WTC11 (cell line): ENCODE measurements at regions not wholly inside any gene's neighbourhood (a gene's known extent, or its start where the extent isn't known, plus 50 kb on each side); places are given as distances from the start of the nearest gene placed in this dataset.
"Not testable (repeated sequence)": the region's sequence is repeated elsewhere in the genome, so short reads cannot be mapped to it uniquely, and the experiment has no call there.

ENCODE experiments used
- RORB ChIP-seq: fragments of 250-450 bp; sonication (Bioruptor Pico); IDR thresholded peaks from 2 replicates; pipeline ENCODE4 v1.9.0; 2021; ENCODE audit warnings: mild to moderate bottlenecking
- TF ChIP-seq, protein P1 (sequence below): fragments of 200-600 bp; IDR thresholded peaks from 2 replicates; pipeline ENCODE4 v1.8.0; 2022; ENCODE audit warnings: antibody characterized with exemption
- TF ChIP-seq, protein P2 (sequence below): sonication (generic); formaldehyde crosslinking; IDR thresholded peaks from 2 replicates; pipeline ENCODE4 v1.8.1; 2023; ENCODE audit warnings: mild to moderate bottlenecking, missing genetic modification reagents, borderline replicate concordance
- TF ChIP-seq, protein P3 (sequence below): sonication (generic); formaldehyde crosslinking; conservative IDR thresholded peaks from 2 replicates; pipeline ENCODE4 v1.8.1; 2023; ENCODE audit warnings: mild to moderate bottlenecking, low read depth, missing genetic modification reagents, moderate library complexity

DNA sequence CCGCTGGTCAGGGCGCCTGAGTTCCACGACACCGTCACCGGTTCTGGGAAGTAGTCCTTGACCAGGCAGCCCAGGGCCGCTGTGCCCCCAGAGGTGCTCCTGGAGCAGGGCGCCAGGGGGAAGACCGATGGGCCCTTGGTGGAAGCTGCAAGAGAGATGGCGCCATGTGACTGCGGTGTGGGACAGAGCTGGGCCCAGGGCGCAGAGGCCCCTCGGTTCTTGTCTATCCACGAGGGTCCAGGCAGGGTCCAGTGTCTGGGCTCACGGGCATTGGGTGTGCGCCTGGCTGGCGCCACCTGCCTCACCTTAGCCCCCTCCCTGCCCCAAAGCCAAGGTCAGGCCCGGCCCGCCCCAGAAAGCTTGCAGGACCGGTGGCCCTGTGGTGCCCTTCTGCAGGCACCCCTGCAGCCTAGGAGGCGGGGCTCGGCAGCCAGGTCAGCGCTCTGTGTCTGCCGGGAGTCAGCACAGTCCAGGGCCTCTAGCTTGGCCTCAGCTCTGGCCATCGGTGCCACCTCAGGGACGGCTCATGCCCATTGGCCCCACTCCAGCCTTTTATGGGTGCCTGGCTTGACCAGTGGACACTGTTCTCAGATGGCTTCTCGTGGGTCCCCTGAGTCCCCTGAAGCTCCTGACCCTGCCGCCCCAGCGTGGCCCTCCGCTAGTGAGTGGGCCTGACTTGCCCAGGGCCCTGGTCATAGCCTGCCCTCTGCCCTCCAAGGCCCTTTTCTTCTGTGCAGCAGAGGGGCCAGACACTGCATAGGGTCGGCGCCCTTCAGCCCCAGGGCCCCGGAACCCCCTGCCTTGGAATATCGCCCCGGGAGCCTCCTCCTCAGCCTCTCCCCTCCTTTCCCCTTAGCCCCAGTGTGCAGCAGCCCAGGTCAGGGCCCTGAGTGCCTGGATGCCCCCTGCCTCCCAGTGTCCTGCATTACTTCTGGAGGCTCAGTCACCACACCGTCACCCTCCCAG is 245.2 kb downstream of the TMEM121 start:
- TF ChIP-seq, protein P1, sequence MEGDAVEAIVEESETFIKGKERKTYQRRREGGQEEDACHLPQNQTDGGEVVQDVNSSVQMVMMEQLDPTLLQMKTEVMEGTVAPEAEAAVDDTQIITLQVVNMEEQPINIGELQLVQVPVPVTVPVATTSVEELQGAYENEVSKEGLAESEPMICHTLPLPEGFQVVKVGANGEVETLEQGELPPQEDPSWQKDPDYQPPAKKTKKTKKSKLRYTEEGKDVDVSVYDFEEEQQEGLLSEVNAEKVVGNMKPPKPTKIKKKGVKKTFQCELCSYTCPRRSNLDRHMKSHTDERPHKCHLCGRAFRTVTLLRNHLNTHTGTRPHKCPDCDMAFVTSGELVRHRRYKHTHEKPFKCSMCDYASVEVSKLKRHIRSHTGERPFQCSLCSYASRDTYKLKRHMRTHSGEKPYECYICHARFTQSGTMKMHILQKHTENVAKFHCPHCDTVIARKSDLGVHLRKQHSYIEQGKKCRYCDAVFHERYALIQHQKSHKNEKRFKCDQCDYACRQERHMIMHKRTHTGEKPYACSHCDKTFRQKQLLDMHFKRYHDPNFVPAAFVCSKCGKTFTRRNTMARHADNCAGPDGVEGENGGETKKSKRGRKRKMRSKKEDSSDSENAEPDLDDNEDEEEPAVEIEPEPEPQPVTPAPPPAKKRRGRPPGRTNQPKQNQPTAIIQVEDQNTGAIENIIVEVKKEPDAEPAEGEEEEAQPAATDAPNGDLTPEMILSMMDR, result not testable (repeated sequence)
- not testable (repeated sequence) for TF ChIP-seq RORB (CRISPR knock-in tag)
- TF ChIP-seq, protein P2, sequence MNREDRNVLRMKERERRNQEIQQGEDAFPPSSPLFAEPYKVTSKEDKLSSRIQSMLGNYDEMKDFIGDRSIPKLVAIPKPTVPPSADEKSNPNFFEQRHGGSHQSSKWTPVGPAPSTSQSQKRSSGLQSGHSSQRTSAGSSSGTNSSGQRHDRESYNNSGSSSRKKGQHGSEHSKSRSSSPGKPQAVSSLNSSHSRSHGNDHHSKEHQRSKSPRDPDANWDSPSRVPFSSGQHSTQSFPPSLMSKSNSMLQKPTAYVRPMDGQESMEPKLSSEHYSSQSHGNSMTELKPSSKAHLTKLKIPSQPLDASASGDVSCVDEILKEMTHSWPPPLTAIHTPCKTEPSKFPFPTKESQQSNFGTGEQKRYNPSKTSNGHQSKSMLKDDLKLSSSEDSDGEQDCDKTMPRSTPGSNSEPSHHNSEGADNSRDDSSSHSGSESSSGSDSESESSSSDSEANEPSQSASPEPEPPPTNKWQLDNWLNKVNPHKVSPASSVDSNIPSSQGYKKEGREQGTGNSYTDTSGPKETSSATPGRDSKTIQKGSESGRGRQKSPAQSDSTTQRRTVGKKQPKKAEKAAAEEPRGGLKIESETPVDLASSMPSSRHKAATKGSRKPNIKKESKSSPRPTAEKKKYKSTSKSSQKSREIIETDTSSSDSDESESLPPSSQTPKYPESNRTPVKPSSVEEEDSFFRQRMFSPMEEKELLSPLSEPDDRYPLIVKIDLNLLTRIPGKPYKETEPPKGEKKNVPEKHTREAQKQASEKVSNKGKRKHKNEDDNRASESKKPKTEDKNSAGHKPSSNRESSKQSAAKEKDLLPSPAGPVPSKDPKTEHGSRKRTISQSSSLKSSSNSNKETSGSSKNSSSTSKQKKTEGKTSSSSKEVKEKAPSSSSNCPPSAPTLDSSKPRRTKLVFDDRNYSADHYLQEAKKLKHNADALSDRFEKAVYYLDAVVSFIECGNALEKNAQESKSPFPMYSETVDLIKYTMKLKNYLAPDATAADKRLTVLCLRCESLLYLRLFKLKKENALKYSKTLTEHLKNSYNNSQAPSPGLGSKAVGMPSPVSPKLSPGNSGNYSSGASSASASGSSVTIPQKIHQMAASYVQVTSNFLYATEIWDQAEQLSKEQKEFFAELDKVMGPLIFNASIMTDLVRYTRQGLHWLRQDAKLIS (CRISPR knock-in tag), result not testable (repeated sequence)
- TF ChIP-seq, protein P3, sequence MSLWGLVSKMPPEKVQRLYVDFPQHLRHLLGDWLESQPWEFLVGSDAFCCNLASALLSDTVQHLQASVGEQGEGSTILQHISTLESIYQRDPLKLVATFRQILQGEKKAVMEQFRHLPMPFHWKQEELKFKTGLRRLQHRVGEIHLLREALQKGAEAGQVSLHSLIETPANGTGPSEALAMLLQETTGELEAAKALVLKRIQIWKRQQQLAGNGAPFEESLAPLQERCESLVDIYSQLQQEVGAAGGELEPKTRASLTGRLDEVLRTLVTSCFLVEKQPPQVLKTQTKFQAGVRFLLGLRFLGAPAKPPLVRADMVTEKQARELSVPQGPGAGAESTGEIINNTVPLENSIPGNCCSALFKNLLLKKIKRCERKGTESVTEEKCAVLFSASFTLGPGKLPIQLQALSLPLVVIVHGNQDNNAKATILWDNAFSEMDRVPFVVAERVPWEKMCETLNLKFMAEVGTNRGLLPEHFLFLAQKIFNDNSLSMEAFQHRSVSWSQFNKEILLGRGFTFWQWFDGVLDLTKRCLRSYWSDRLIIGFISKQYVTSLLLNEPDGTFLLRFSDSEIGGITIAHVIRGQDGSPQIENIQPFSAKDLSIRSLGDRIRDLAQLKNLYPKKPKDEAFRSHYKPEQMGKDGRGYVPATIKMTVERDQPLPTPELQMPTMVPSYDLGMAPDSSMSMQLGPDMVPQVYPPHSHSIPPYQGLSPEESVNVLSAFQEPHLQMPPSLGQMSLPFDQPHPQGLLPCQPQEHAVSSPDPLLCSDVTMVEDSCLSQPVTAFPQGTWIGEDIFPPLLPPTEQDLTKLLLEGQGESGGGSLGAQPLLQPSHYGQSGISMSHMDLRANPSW (CRISPR knock-in tag), result not testable (repeated sequence)
